Lung (tissue), 11 donors: ENCODE measurements at regions not wholly inside any gene's neighbourhood (a gene's known extent, or its start where the extent isn't known, plus 50 kb on each side); places are given as distances from the start of the nearest gene placed in this dataset.

Source experiments
- ATAC-seq: fragments of 200-7000 bp; cut with Tn5 transposase; one replicate; pipeline ENCODE4 v1.9.1; 2020; ENCODE audit warnings: moderate number of reproducible peaks; ENCODE audit not compliant: insufficient read depth, low FRiP score
- DNase-seq, 3 donors: peaks; one replicate each; pipeline ENCODE4 v3.0.0-alpha.2; 2013 to 2017
- H3K27ac ChIP-seq, 2 donors: one replicate each; pipeline ENCODE4 v1.5.1; 2013; ENCODE audit warnings: mild to moderate bottlenecking in 2 of 2, moderate library complexity in 2 of 2, control low read depth in 1 of 2, inconsistent platforms in 1 of 2, low read depth in 1 of 2, low read length in 1 of 2
- H3K27me3 ChIP-seq, 3 donors: one replicate each; pipeline ENCODE4 v1.5.1; 2013; ENCODE audit warnings: low read length in 2 of 3; ENCODE audit not compliant: control insufficient read depth in 3 of 3, insufficient read depth in 3 of 3
- H3K36me3 ChIP-seq, 4 donors: one replicate each; pipeline ENCODE4 v1.5.1; 2013; ENCODE audit warnings: low read length in 4 of 4, mild to moderate bottlenecking in 1 of 4, moderate library complexity in 1 of 4; ENCODE audit not compliant: control insufficient read depth in 4 of 4, insufficient read depth in 4 of 4
- H3K4me1 ChIP-seq, 5 donors: one replicate each; pipeline ENCODE4 v1.5.1; 2013; ENCODE audit warnings: low read length in 5 of 5, mild to moderate bottlenecking in 2 of 5, moderate library complexity in 1 of 5; ENCODE audit not compliant: control insufficient read depth in 5 of 5, insufficient read depth in 5 of 5
- H3K4me3 ChIP-seq: one replicate; pipeline ENCODE4 v1.5.1; 2013; ENCODE audit warnings: mild to moderate bottlenecking, control low read depth, moderate library complexity
- H3K9ac ChIP-seq, 2 donors: one replicate each; pipeline ENCODE4 v1.5.1; 2013; ENCODE audit warnings: low read length in 2 of 2, control low read depth in 1 of 2; ENCODE audit not compliant: insufficient read depth in 1 of 2
- H3K9me3 ChIP-seq, 4 donors: one replicate each; pipeline ENCODE4 v1.5.1; 2013; ENCODE audit warnings: low read length in 3 of 4, mild to moderate bottlenecking in 1 of 4, moderate library complexity in 1 of 4; ENCODE audit not compliant: control insufficient read depth in 4 of 4, insufficient read depth in 3 of 4
- WGBS, 2 donors: extraction: QIAGEN DNeasy Blood & Tissue Kit; methylation state at CpG; one replicate each; pipeline ENCODE4 v1.1.7; 2013; 5-methylcytosine and 5-hydroxymethylcytosine counted together
- TF ChIP-seq, protein P1 (sequence below): IDR thresholded peaks from 2 replicates; pipeline ENCODE4 v1.5.1; 2012; ENCODE audit warnings: mild to moderate bottlenecking; ENCODE audit errors: control extremely low read depth, extremely low read depth
- donor health status: control.
- donor health status: control.
- donor health status: Bipolar disorder and iron deficiency.
- donor health status: healthy.
- donor health status: DM: yes; HTN: yes; CAD: no.

GRCh38 chr11:109350091-109350490 is 71.9 kb upstream of the C11orf87 start:
- Histone ChIP-seq H3K36me3 (no peaks in the 10 kb centered on the region), H3K27ac (no peak overlapping the region), H3K9me3 (no peaks in the 10 kb centered on the region), H3K27me3 (no peaks in the 10 kb centered on the region), H3K9ac (no peak overlapping the region), H3K4me1 (no peaks in the 10 kb centered on the region), H3K4me3 (no peak overlapping the region)
- TF ChIP-seq, protein P1, sequence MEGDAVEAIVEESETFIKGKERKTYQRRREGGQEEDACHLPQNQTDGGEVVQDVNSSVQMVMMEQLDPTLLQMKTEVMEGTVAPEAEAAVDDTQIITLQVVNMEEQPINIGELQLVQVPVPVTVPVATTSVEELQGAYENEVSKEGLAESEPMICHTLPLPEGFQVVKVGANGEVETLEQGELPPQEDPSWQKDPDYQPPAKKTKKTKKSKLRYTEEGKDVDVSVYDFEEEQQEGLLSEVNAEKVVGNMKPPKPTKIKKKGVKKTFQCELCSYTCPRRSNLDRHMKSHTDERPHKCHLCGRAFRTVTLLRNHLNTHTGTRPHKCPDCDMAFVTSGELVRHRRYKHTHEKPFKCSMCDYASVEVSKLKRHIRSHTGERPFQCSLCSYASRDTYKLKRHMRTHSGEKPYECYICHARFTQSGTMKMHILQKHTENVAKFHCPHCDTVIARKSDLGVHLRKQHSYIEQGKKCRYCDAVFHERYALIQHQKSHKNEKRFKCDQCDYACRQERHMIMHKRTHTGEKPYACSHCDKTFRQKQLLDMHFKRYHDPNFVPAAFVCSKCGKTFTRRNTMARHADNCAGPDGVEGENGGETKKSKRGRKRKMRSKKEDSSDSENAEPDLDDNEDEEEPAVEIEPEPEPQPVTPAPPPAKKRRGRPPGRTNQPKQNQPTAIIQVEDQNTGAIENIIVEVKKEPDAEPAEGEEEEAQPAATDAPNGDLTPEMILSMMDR, result no peak
- DNase-seq, result no peak
- 62 to 84% methylated on average over 3 of the region's 3 CpGs for WGBS, 2 donors
- no peak for ATAC-seq

- TF ChIP-seq, protein P1, result no peak
- Histone ChIP-seq H3K27me3 (no peaks in the 10 kb centered on the region), H3K27ac (no peak overlapping the region), H3K4me1 (no peaks in the 10 kb centered on the region), H3K9me3 (no peaks in the 10 kb centered on the region), H3K4me3 (no peak overlapping the region), H3K36me3 (no peaks in the 10 kb centered on the region), H3K9ac (no peak overlapping the region)
- ATAC-seq (no peak), DNase-seq (no peak)
- 61 to 77% methylated on average over 3 of the region's 3 CpGs for WGBS, 2 donors
Measured at GRCh38 chr11:109362059-109362458, 59.9 kb upstream of the C11orf87 start.

GRCh38 chr11:109363682-109364081 is 58.3 kb upstream of the C11orf87 start:
- Histone ChIP-seq H3K36me3 (no peaks in the 10 kb centered on the region), H3K4me1 (no peaks in the 10 kb centered on the region), H3K4me3 (no peak overlapping the region), H3K27ac (no peak overlapping the region), H3K27me3 (no peaks in the 10 kb centered on the region), H3K9me3 (no peaks in the 10 kb centered on the region), H3K9ac (no peak overlapping the region)
- TF ChIP-seq, protein P1, result no peak
- ATAC-seq (no peak), DNase-seq (no peak)
- 80 to 86% methylated on average over 3 of the region's 3 CpGs for WGBS, 2 donors

DNA sequence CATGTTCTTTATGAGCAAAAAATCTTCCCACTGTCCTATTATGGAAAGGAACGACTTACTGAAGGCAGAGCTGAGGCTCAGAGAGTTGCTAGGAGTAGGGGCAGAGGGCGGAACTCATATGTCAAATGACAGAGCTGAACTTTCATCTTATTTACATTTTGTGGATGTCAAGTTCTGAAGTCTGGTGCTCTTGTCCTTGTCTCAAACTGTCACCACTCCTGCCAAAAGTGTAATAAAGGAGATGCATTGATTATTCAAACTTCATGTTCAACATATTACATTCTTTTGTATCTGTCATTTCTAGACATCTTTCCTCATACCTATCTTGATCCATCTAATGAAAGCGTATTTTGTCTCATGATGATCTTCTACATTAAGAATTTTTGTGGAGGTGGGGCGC is 57.1 kb upstream of the C11orf87 start:
- no peaks in the 10 kb centered on the region for H3K4me1 ChIP-seq
- H3K9me3 ChIP-seq, result no peaks in the 10 kb centered on the region
- no peak for DNase-seq
- TF ChIP-seq, protein P1, result no peak
- H3K4me3 ChIP-seq, result no peak overlapping the region
- H3K36me3 ChIP-seq, result no peaks in the 10 kb centered on the region
- no peaks in the 10 kb centered on the region for H3K27me3 ChIP-seq
- 84 to 90% methylated on average over 4 of the region's 4 CpGs for WGBS, 2 donors
- no peak for ATAC-seq
- no peak overlapping the region for H3K9ac ChIP-seq
- H3K27ac ChIP-seq, result no peak overlapping the region
